MCF 10A (cell line): ENCODE measurements at regions not wholly inside any gene's neighbourhood (a gene's known extent, or its start where the extent isn't known, plus 50 kb on each side); places are given as distances from the start of the nearest gene placed in this dataset.

Experiments
- BruUV-seq: library from RNA; stranded (reverse); fragments of 400-500 nt; replicated peaks from 2 replicates; lab custom pipeline; 2021; lab: Mats Ljungman, UMichigan
- CTCF ChIA-PET: fragments of 300-600 bp; sonication (Branson Sonifier 250); formaldehyde crosslinking; extraction: SDS; loops from one replicate; lab custom pipeline; 2021; ENCODE audit warnings: antibody characterized with exemption, inconsistent platforms; lab: Yijun Ruan, JAX
- POLR2A ChIA-PET: fragments of 300-600, 350-650 bp; sonication (Branson Sonifier 250); formaldehyde crosslinking; extraction: SDS; loops from one replicate; lab custom pipeline; 2020; ENCODE audit warnings: antibody characterized with exemption, inconsistent platforms; lab: Yijun Ruan, JAX
- DNase-seq: peaks from one replicate; pipeline ENCODE4 v3.0.0-alpha.2; 2018; ENCODE audit not compliant: unreplicated experiment
- H3K27ac Mint-ChIP-seq: one replicate; pipeline ENCODE4 v1.8.0; 2022; ENCODE audit warnings: mild to moderate bottlenecking, low read depth, mixed read lengths; ENCODE audit not compliant: unreplicated experiment
- H3K27me3 Mint-ChIP-seq: one replicate; pipeline ENCODE4 v1.8.0; 2022; ENCODE audit warnings: mixed read lengths; ENCODE audit not compliant: insufficient read depth, unreplicated experiment
- H3K36me3 Mint-ChIP-seq: one replicate; pipeline ENCODE4 v1.8.0; 2022; ENCODE audit warnings: mild to moderate bottlenecking, moderate library complexity, mixed read lengths; ENCODE audit not compliant: insufficient read depth, unreplicated experiment
- H3K4me1 Mint-ChIP-seq: one replicate; pipeline ENCODE4 v1.8.0; 2022; ENCODE audit warnings: mixed read lengths; ENCODE audit not compliant: insufficient read depth, unreplicated experiment
- H3K4me3 Mint-ChIP-seq: one replicate; pipeline ENCODE4 v1.8.0; 2022; ENCODE audit warnings: mild to moderate bottlenecking, moderate library complexity, mixed read lengths; ENCODE audit not compliant: unreplicated experiment
- H3K9me3 Mint-ChIP-seq: one replicate; pipeline ENCODE4 v1.8.0; 2022; ENCODE audit warnings: mixed read lengths; ENCODE audit not compliant: unreplicated experiment
- intact Hi-C: fragments of 100-400 bp; cut with micrococcal nuclease; formaldehyde crosslinking; loops from 2 replicates; pipeline ENCODE4 v1.14.1; 2022
- TF ChIP-seq, protein P1 (sequence below): fragments of 200-600 bp; IDR thresholded peaks from one replicate; pipeline ENCODE4 v1.8.0; 2022; ENCODE audit warnings: antibody characterized with exemption, mild to moderate bottlenecking; ENCODE audit not compliant: unreplicated experiment

DNA sequence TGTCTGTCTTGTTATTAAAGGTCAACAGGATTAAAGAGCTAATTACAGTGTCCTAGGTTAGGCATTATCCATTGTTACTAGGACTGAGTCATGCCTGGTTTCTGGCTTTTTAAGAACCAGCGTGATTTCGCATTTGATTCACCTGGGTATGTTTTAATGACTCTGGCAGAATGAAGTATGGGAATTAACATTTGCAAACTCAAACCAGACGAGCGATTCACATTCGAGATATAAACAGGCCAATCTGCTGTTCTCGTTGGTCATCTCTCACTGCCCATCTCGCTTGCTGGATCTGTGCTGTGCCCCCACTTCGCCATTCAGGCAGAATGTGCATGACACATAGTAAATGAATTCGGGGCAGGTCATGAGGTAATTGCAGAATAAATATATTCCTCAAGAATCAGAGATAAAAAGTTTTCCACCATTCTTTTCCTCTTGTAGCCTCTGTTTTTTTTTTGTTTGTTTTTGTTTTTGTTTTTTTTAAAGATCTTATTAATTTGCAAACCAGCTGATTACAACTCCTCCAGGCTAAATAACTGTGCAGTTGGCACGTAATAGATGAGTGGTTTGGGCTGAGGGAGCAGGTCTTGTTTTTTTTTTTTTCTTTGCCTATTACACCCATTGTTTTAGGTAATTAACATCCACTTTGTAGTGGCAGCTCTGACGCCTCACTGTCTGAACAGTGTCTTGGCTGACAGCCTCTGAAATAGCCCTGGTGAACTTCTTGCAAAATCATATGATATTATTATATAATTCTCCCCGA, 313.5 kb upstream of the MSX2 start:
- TF ChIP-seq, protein P1, sequence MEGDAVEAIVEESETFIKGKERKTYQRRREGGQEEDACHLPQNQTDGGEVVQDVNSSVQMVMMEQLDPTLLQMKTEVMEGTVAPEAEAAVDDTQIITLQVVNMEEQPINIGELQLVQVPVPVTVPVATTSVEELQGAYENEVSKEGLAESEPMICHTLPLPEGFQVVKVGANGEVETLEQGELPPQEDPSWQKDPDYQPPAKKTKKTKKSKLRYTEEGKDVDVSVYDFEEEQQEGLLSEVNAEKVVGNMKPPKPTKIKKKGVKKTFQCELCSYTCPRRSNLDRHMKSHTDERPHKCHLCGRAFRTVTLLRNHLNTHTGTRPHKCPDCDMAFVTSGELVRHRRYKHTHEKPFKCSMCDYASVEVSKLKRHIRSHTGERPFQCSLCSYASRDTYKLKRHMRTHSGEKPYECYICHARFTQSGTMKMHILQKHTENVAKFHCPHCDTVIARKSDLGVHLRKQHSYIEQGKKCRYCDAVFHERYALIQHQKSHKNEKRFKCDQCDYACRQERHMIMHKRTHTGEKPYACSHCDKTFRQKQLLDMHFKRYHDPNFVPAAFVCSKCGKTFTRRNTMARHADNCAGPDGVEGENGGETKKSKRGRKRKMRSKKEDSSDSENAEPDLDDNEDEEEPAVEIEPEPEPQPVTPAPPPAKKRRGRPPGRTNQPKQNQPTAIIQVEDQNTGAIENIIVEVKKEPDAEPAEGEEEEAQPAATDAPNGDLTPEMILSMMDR = no peak
- no peaks in the 10 kb centered on the region for H3K9me3 Mint-ChIP-seq
- no peak overlapping the region for H3K27ac Mint-ChIP-seq
- POLR2A ChIA-PET = interaction anchor here (0.6 to 2.8 kb wide), 15 partner anchors 9 to 799 kb away, joined by 3 to 14 read pairs (median 3); no protein-coding TSS in a partner anchor
- no peaks in the 10 kb centered on the region for H3K36me3 Mint-ChIP-seq
- peak; percentile 55 for DNase-seq
- peaks cover 11% of the 10 kb centered on the region for H3K27me3 Mint-ChIP-seq
- intact Hi-C loops = loop anchor here (1.0 to 10.0 kb wide), 2 partner anchors 84 to 366 kb away; partner anchors contain the start of gene NSG2
- peak overlapping the region; percentile 26 for H3K4me3 Mint-ChIP-seq
- peaks cover 25% of the 10 kb centered on the region for H3K4me1 Mint-ChIP-seq
- no TSS peak for BruUV-seq
- CTCF ChIA-PET = interaction anchor here (0.6 to 3.1 kb wide), 14 partner anchors 9 to 1245 kb away, joined by 3 to 18 read pairs (median 4); no protein-coding TSS in a partner anchor

DNA sequence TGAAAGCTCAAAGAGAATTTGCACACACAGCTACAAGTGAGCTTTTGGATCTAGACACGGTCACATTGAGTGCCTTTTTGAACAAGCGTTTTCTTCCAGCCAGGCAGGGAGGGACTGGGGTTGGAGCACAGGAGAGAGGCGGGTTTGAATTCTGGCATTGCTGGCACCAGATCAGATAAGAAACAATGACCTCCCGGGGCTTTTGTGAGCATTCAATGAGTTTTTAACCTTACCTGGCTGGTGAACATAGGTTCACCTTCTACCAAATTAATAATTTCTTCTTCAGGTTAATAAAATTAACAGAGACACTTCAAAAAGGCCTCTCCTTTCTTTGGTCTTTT, 312.9 kb upstream of the MSX2 start:
- intact Hi-C loops = loop anchor here (1.0 to 10.0 kb wide), 2 partner anchors 84 to 367 kb away; partner anchors contain the start of gene NSG2
- Mint-ChIP-seq H3K4me3 (no peak overlapping the region), H3K9me3 (no peaks in the 10 kb centered on the region), H3K27me3 (peaks cover 8% of the 10 kb centered on the region), H3K4me1 (peaks cover 25% of the 10 kb centered on the region), H3K36me3 (no peaks in the 10 kb centered on the region), H3K27ac (no peak overlapping the region)
- TF ChIP-seq, protein P1 = no peak
- no peak for DNase-seq
- ChIA-PET CTCF (interaction anchor here (0.6 to 3.1 kb wide), 8 partner anchors 8 to 1246 kb away, joined by 3 to 18 read pairs (median 3); no protein-coding TSS in a partner anchor), POLR2A (interaction anchor here (0.6 to 2.8 kb wide), 8 partner anchors 24 to 393 kb away, joined by 3 to 14 read pairs (median 4); no protein-coding TSS in a partner anchor)
- BruUV-seq = no TSS peak

DNA sequence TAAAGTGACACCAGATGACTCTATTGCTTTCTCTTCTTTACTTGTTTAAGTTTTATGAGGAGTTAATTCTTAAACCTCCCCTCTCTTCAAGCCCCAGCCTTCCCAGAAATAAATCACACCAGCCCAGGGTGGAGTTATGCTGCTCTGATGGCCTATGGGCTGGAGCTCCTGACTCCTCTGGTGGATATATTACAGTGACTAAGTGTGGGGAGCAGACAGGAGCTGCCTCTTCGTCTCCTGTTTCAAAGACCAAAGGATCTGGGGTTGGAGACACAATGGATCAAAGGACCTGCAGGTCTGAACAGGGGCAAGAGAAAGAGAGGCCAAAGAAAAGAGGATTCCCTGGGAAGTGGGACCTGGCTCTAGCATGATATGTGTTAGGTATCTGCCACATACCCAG, 312.0 kb upstream of the MSX2 start:
- BruUV-seq = no TSS peak
- POLR2A ChIA-PET = interaction anchor here (2.8 kb wide), 1 partner anchor 30 kb away, joined by 14 read pairs; no protein-coding TSS in a partner anchor
- CTCF ChIA-PET = interaction anchor here (0.6 to 15.8 kb wide), 7 partner anchors 86 to 511 kb away, joined by 3 to 326 read pairs (median 4); no protein-coding TSS in a partner anchor
- Mint-ChIP-seq H3K36me3 (no peaks in the 10 kb centered on the region), H3K4me1 (peaks cover 25% of the 10 kb centered on the region), H3K9me3 (no peaks in the 10 kb centered on the region), H3K27ac (no peak overlapping the region), H3K4me3 (no peak overlapping the region), H3K27me3 (no peaks in the 10 kb centered on the region)
- intact Hi-C loops = loop anchor here (10.0 kb wide), 1 partner anchor 368 kb away; the partner anchor contains the start of gene NSG2
- DNase-seq = no peak
- TF ChIP-seq, protein P1 = no peak

DNA sequence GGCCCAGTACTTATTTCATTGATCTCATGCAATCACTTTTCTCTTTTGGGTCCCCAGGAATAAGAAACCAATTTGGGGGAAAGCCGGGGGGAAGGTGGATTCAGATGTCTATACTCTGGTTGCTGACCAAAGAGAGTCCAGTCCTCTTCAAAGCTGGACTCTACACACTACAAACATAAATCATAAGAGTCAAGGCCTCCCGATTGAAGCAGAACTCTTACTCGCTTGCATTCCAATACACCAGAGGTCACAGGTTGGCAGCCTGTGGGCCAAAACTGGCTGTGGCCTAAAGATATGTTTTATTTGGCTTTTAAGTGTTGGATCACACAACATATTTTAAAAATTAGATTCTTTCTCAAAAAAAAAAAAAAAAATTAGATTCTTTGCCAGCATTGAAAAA, 311.4 kb upstream of the MSX2 start:
- ChIA-PET CTCF (interaction anchor here (0.8 to 15.8 kb wide), 7 partner anchors 11 to 381 kb away, joined by 3 to 326 read pairs (median 6); no protein-coding TSS in a partner anchor), POLR2A (interaction anchor here (1.6 to 1.9 kb wide), 3 partner anchors 30 to 63 kb away, joined by 4 to 8 read pairs (median 6); no protein-coding TSS in a partner anchor)
- no TSS peak for BruUV-seq
- no peak for DNase-seq
- TF ChIP-seq, protein P1 = no peak
- intact Hi-C loops = loop anchor here (10.0 kb wide), 1 partner anchor 368 kb away; the partner anchor contains the start of gene NSG2
- Mint-ChIP-seq H3K4me1 (peaks cover 25% of the 10 kb centered on the region), H3K36me3 (no peaks in the 10 kb centered on the region), H3K4me3 (no peak overlapping the region), H3K9me3 (no peaks in the 10 kb centered on the region), H3K27me3 (no peaks in the 10 kb centered on the region), H3K27ac (no peak overlapping the region)
